T-cell (primary cell): ENCODE measurements at regions not wholly inside any gene's neighbourhood (a gene's known extent, or its start where the extent isn't known, plus 50 kb on each side); places are given as distances from the start of the nearest gene placed in this dataset.

Experiments used
- ATAC-seq, 4 experiments: fragments of 200-7000 bp in 3 of 4; fragments of 150-1000 bp in 1 of 4; cut with Tn5 transposase; replicated peaks in 1 of 4; 1 replicate in 3 of 4; 2 replicates in 1 of 4; pipeline ENCODE4 v1.10.0; 2021; ENCODE audit warnings: moderate library complexity in 3 of 4, mild to moderate bottlenecking in 2 of 4, moderate number of reproducible peaks in 1 of 4
- CTCF ChIA-PET, 2 donors: fragments of 300-600 bp; sonication (Branson Sonifier 250); formaldehyde crosslinking; loops; one replicate each; lab custom pipeline; 2022; ENCODE audit warnings: antibody characterized with exemption in 2 of 2; lab: Charles Lee
- POLR2A ChIA-PET, 2 donors: fragments of 300-600 bp; sonication (Branson Sonifier 250); formaldehyde crosslinking; loops; one replicate each; lab custom pipeline; 2022; ENCODE audit warnings: antibody characterized with exemption in 2 of 2; lab: Charles Lee
- DNase-seq, 35 experiments: peaks; one replicate each; pipeline versions ENCODE4 v3.0.0 to v3.0.0-alpha.2; 2013 to 2023
- H3K27ac ChIP-seq: one replicate; pipeline ENCODE4 v1.5.1; 2013; ENCODE audit warnings: low read length
- H3K27me3 ChIP-seq, 2 experiments: replicated peaks in 1 of 2; 1 replicate in 1 of 2; 2 replicates in 1 of 2; pipeline versions ENCODE4 v1.6.1 to v1.7.0; 2013; ENCODE audit warnings: low read length in 1 of 2, mixed read lengths in 1 of 2; ENCODE audit not compliant: control insufficient read depth in 2 of 2, insufficient read depth in 2 of 2; ENCODE audit errors: extremely low read depth in 1 of 2
- H3K36me3 ChIP-seq, 2 donors: 1 replicate in 1 of 2; 2 replicates in 1 of 2; pipeline versions ENCODE4 v1.6.1 to v1.7.0; 2013; ENCODE audit warnings: low read length in 1 of 2; ENCODE audit not compliant: control insufficient read depth in 2 of 2, insufficient read depth in 1 of 2; ENCODE audit errors: extremely low read depth in 1 of 2
- H3K4me1 ChIP-seq, 2 experiments: 1 replicate in 1 of 2; 2 replicates in 1 of 2; pipeline versions ENCODE4 v1.6.1 to v1.7.0; 2013; ENCODE audit warnings: low read length in 2 of 2, mixed read lengths in 1 of 2; ENCODE audit not compliant: insufficient read depth in 2 of 2, control insufficient read depth in 1 of 2; ENCODE audit errors: extremely low read depth in 1 of 2
- H3K4me3 ChIP-seq, 2 donors: 1 replicate in 1 of 2; 2 replicates in 1 of 2; pipeline versions ENCODE4 v1.5.1 to v1.7.0; 2013; ENCODE audit warnings: mild to moderate bottlenecking in 2 of 2, low read length in 1 of 2, moderate library complexity in 1 of 2; ENCODE audit not compliant: control insufficient read depth in 1 of 2; ENCODE audit errors: extremely low read depth in 1 of 2
- H3K9me3 ChIP-seq: 2 replicates; pipeline ENCODE4 v1.7.0; 2013
- H3K27ac Mint-ChIP-seq, 2 donors: one replicate each; pipeline ENCODE4 v1.8.0; 2020 to 2021; ENCODE audit warnings: mild to moderate bottlenecking in 2 of 2, mixed read lengths in 2 of 2
- H3K27me3 Mint-ChIP-seq, 2 donors: one replicate each; pipeline ENCODE4 v1.8.0; 2021 to 2022; ENCODE audit warnings: mixed read lengths in 2 of 2
- H3K36me3 Mint-ChIP-seq: one replicate; pipeline ENCODE4 v1.8.0; 2021; ENCODE audit warnings: mixed read lengths
- H3K4me1 Mint-ChIP-seq, 3 donors: one replicate each; pipeline ENCODE4 v1.8.0; 2020 to 2022; ENCODE audit warnings: mixed read lengths in 3 of 3, mild to moderate bottlenecking in 1 of 3
- H3K4me3 Mint-ChIP-seq, 3 donors: one replicate each; pipeline ENCODE4 v1.8.0; 2020 to 2022; ENCODE audit warnings: mild to moderate bottlenecking in 3 of 3, mixed read lengths in 3 of 3, moderate library complexity in 3 of 3
- H3K9me3 Mint-ChIP-seq, 3 donors: one replicate each; pipeline ENCODE4 v1.8.0; 2020 to 2022; ENCODE audit warnings: mixed read lengths in 3 of 3
- WGBS: methylation state at CpG from one replicate; pipeline ENCODE4 v1.1.5; 2013; ENCODE audit warnings: missing lambda C conversion rate; ENCODE audit not compliant: insufficient coverage; 5-methylcytosine and 5-hydroxymethylcytosine counted together

DNA sequence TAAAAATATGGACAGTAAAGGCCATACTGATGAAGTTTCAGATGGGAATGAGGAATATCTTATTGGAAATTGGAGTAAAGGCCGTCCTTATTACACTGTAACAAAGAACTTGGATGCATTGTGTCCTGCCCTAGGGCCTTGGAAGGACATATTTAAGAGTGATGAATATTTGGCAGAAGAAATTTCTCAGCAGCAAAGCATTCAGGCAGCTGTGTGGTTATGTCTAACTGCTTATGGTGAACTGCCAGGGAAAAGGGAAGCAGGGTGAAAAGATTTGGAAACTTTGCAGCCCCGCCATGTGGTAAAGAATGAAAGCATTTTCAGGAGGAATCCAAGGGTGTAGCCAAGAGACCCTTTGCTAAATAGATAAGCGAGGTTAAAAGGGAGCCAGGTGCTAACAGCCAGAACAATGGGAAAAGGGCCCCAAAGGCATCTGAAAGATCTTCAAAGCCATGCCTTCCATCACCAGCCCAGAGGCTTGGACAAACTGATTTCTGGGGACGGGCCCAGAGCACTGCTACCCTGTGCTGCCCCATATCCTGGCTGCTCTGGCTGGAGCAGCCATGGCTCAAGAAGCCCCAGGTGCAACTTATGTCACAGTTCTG lies 200.0 kb downstream of the PTPRU start:
- H3K4me1 ChIP-seq: no peaks in the 10 kb centered on the region
- Mint-ChIP-seq H3K36me3 (no peaks in the 10 kb centered on the region), H3K4me1 (no peaks in the 10 kb centered on the region), H3K4me3 (no peak overlapping the region), H3K27me3 (peaks cover 23 to 27% of the 10 kb centered on the region in 2 donors), H3K9me3 (peaks cover 4 to 9% (median 7%) of the 10 kb centered on the region in 3 donors), H3K27ac (no peak overlapping the region)
- H3K36me3 ChIP-seq: no peaks in the 10 kb centered on the region
- ChIA-PET POLR2A (no interaction called here), CTCF (no interaction called here)
- H3K27me3 ChIP-seq: peaks cover 0 to 21% of the 10 kb centered on the region in 2 experiments
- no peaks in the 10 kb centered on the region for H3K9me3 ChIP-seq
- no peak for DNase-seq
- no peak overlapping the region for H3K4me3 ChIP-seq
- 61% methylated on average over 4 of the region's 4 CpGs for WGBS
- ATAC-seq: no peak
- no peak overlapping the region for H3K27ac ChIP-seq

DNA sequence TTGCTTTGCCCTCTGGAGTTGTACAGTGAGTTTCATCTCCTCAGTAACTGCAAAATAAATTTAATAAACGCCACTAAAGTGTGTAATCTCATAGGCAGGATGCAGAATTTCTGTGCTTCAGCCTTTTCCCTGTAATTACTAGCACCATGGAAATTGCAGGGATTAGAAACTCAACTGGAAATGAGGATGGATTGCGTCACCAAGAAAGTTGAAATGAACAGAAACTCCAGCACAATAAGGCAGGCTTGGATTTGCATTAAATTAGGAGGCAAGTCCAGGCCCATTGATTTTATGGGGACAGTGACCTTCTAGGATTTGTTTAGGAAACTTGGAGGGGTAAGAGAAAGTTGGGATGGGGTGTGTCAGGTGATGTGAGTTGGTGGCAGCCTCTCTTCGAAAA lies 197.5 kb downstream of the PTPRU start:
- Mint-ChIP-seq H3K27ac (no peak overlapping the region), H3K36me3 (no peaks in the 10 kb centered on the region), H3K9me3 (peaks cover 5 to 26% (median 9%) of the 10 kb centered on the region in 3 donors), H3K4me1 (no peaks in the 10 kb centered on the region), H3K27me3 (peaks cover 15 to 30% of the 10 kb centered on the region in 2 donors), H3K4me3 (no peak overlapping the region)
- no peak overlapping the region for H3K4me3 ChIP-seq
- no peaks in the 10 kb centered on the region for H3K4me1 ChIP-seq
- peaks cover 0 to 19% of the 10 kb centered on the region in 2 experiments for H3K27me3 ChIP-seq
- H3K27ac ChIP-seq: no peak overlapping the region
- WGBS: 100% methylated on average over 1 of the region's 3 CpGs
- H3K36me3 ChIP-seq: no peaks in the 10 kb centered on the region
- DNase-seq (no peak), ATAC-seq (no peak)
- ChIA-PET POLR2A (no interaction called here), CTCF (no interaction called here)
- no peaks in the 10 kb centered on the region for H3K9me3 ChIP-seq

GRCh38 chr1:29431138-29431537 lies 194.8 kb downstream of the PTPRU start:
- no peak overlapping the region for H3K27ac ChIP-seq
- H3K4me3 Mint-ChIP-seq: no peak overlapping the region
- H3K4me1 Mint-ChIP-seq: no peaks in the 10 kb centered on the region
- H3K9me3 ChIP-seq: no peaks in the 10 kb centered on the region
- no peak overlapping the region for H3K4me3 ChIP-seq
- H3K4me1 ChIP-seq: no peaks in the 10 kb centered on the region
- POLR2A ChIA-PET: no interaction called here
- H3K27me3 ChIP-seq: peaks cover 0 to 21% of the 10 kb centered on the region in 2 experiments
- peaks cover 5 to 26% (median 9%) of the 10 kb centered on the region in 3 donors for H3K9me3 Mint-ChIP-seq
- H3K27ac Mint-ChIP-seq: no peak overlapping the region
- H3K36me3 Mint-ChIP-seq: no peaks in the 10 kb centered on the region
- CTCF ChIA-PET: interaction anchor here in 1 of 2 donors (0.5 kb wide), 1 partner anchor 408 kb away, joined by 4 read pairs; no protein-coding TSS in a partner anchor
- DNase-seq (no peak), ATAC-seq (no peak)
- peaks cover 11 to 31% of the 10 kb centered on the region in 2 donors for H3K27me3 Mint-ChIP-seq
- H3K36me3 ChIP-seq: no peaks in the 10 kb centered on the region
- WGBS: no CpG with 5 or more reads among the region's 3 CpGs

DNA sequence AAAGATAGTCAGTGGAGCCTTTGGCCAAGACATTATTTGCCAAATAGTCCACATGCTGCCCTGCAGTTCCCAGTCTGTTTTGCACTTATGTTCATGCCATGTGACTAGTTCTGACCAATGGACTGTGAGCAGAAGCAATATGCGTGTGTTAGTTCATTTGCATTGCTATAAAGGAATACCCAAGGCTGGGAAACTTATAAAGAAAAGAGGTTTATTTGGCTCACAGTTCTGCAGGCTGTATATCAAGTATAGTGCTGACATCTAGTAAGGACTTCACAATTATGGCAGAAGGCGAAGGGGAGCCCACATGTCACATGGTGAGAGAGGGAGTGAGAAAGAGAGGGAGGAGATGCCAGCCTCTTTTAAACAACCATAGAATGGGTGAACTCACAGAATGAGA lies 193.3 kb downstream of the PTPRU start:
- H3K27me3 Mint-ChIP-seq: peaks cover 12 to 28% of the 10 kb centered on the region in 2 donors
- no peaks in the 10 kb centered on the region for H3K4me1 Mint-ChIP-seq
- CTCF ChIA-PET: no interaction called here
- Histone ChIP-seq H3K27ac (no peak overlapping the region), H3K27me3 (peaks cover 0 to 24% of the 10 kb centered on the region in 2 experiments), H3K4me1 (no peaks in the 10 kb centered on the region), H3K4me3 (no peak overlapping the region), H3K36me3 (no peaks in the 10 kb centered on the region), H3K9me3 (no peaks in the 10 kb centered on the region)
- ATAC-seq (no peak), DNase-seq (no peak)
- H3K36me3 Mint-ChIP-seq: no peaks in the 10 kb centered on the region
- H3K9me3 Mint-ChIP-seq: peaks cover 5 to 26% (median 9%) of the 10 kb centered on the region in 3 donors
- POLR2A ChIA-PET: no interaction called here
- no peak overlapping the region for H3K27ac Mint-ChIP-seq
- no peak overlapping the region for H3K4me3 Mint-ChIP-seq
- 67% methylated on average over 1 of the region's 2 CpGs for WGBS

GRCh38 chr1:29428997-29429396 lies 192.7 kb downstream of the PTPRU start:
- no peak overlapping the region for H3K27ac Mint-ChIP-seq
- no CpG with 5 or more reads among the region's 4 CpGs for WGBS
- ATAC-seq: no peak
- no peaks in the 10 kb centered on the region for H3K36me3 Mint-ChIP-seq
- H3K9me3 ChIP-seq: no peaks in the 10 kb centered on the region
- H3K4me3 ChIP-seq: no peak overlapping the region
- no peak for DNase-seq
- peaks cover 5 to 26% (median 9%) of the 10 kb centered on the region in 3 donors for H3K9me3 Mint-ChIP-seq
- peaks cover 0 to 24% of the 10 kb centered on the region in 2 experiments for H3K27me3 ChIP-seq
- H3K4me1 ChIP-seq: no peaks in the 10 kb centered on the region
- H3K27me3 Mint-ChIP-seq: peaks cover 19 to 28% of the 10 kb centered on the region in 2 donors
- POLR2A ChIA-PET: no interaction called here
- no peaks in the 10 kb centered on the region for H3K36me3 ChIP-seq
- no peaks in the 10 kb centered on the region for H3K4me1 Mint-ChIP-seq
- no peak overlapping the region for H3K27ac ChIP-seq
- CTCF ChIA-PET: no interaction called here
- H3K4me3 Mint-ChIP-seq: no peak overlapping the region

DNA sequence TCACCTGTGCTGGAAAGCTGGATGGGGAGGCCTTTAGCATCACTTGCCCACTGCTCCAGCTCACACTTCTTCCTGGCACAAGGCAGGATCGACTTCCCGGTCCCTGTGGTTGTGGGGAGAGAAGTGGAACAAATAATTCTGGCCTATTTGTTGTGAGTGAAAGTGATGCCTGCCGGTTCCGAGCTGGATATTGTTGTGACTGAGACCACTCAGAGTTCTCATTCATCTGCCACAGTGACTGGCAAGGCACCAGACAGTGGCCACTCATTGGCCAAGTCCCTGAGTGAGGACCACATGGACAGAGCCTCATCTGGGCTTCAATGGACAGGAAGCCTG lies 191.9 kb downstream of the PTPRU start:
- no peak overlapping the region for H3K4me3 Mint-ChIP-seq
- no peak overlapping the region for H3K27ac Mint-ChIP-seq
- ChIA-PET POLR2A (no interaction called here), CTCF (no interaction called here)
- no peaks in the 10 kb centered on the region for H3K36me3 Mint-ChIP-seq
- H3K27me3 ChIP-seq: peaks cover 0 to 20% of the 10 kb centered on the region in 2 experiments
- 89% methylated on average over 2 of the region's 4 CpGs for WGBS
- DNase-seq (no peak), ATAC-seq (no peak)
- no peaks in the 10 kb centered on the region for H3K4me1 Mint-ChIP-seq
- no peaks in the 10 kb centered on the region for H3K36me3 ChIP-seq
- no peak overlapping the region for H3K4me3 ChIP-seq
- H3K27ac ChIP-seq: no peak overlapping the region
- peaks cover 25 to 28% of the 10 kb centered on the region in 2 donors for H3K27me3 Mint-ChIP-seq
- no peaks in the 10 kb centered on the region for H3K9me3 ChIP-seq
- H3K9me3 Mint-ChIP-seq: peaks cover 5 to 26% (median 9%) of the 10 kb centered on the region in 3 donors
- no peaks in the 10 kb centered on the region for H3K4me1 ChIP-seq
